ENCODE measurements at regions not wholly inside any gene's neighbourhood (a gene's known extent, or its start where the extent isn't known, plus 50 kb on each side); places are given as distances from the start of the nearest gene placed in this dataset.
"Not testable (repeated sequence)": the region's sequence is repeated elsewhere in the genome, so short reads cannot be mapped to it uniquely, and the experiment has no call there.

- Histone ChIP-seq H3K27me3 (ENCODE audit: control insufficient read depth, insufficient read depth, low read length) (no peaks in the 10 kb centered on the region), H3K9me3 (ENCODE audit: control insufficient read depth in 2 of 2, low read length in 2 of 2) (no peaks in the 10 kb centered on the region), H3K4me3 (ENCODE audit: low read depth, low read length) (no peak overlapping the region), H3K4me1 (ENCODE audit: control insufficient read depth, insufficient read depth, low read length, poor library complexity, severe bottlenecking) (no peaks in the 10 kb centered on the region), H3K36me3 (ENCODE audit: control insufficient read depth, insufficient read depth, low read length) (no peaks in the 10 kb centered on the region), H3K27ac (ENCODE audit: insufficient read depth, low read length, poor library complexity, severe bottlenecking) (no peak overlapping the region)
- DNase-seq (no peak), ATAC-seq (ENCODE audit: low read depth in 2 of 2) (no peak)
- no peaks in the 10 kb centered on the region for H3K4me1 Mint-ChIP-seq
- H3K36me3 Mint-ChIP-seq: no peaks in the 10 kb centered on the region
- H3K4me3 Mint-ChIP-seq: no peak overlapping the region
- H3K27me3 Mint-ChIP-seq: no peaks in the 10 kb centered on the region
- H3K27ac Mint-ChIP-seq: no peak overlapping the region
- H3K9me3 Mint-ChIP-seq: peaks cover 0 to 13% (median 2%) of the 10 kb centered on the region in 7 donors
Measured at GRCh38 chr2:150066490-150066889, 421.0 kb downstream of the RND3 start.

- H3K36me3 Mint-ChIP-seq: no peaks in the 10 kb centered on the region
- H3K27ac Mint-ChIP-seq: no peak overlapping the region
- peaks cover 0 to 10% (median 0%) of the 10 kb centered on the region in 7 donors for H3K9me3 Mint-ChIP-seq
- no peaks in the 10 kb centered on the region for H3K27me3 Mint-ChIP-seq
- H3K4me1 ChIP-seq (ENCODE audit: control insufficient read depth, insufficient read depth, low read length, poor library complexity, severe bottlenecking): no peaks in the 10 kb centered on the region
- no peaks in the 10 kb centered on the region for H3K4me1 Mint-ChIP-seq
- DNase-seq (no peak), ATAC-seq (ENCODE audit: low read depth in 2 of 2) (no peak)
- no peak overlapping the region for H3K4me3 ChIP-seq (ENCODE audit: low read depth, low read length)
- no peaks in the 10 kb centered on the region for H3K36me3 ChIP-seq (ENCODE audit: control insufficient read depth, insufficient read depth, low read length)
- no peaks in the 10 kb centered on the region for H3K9me3 ChIP-seq (ENCODE audit: control insufficient read depth in 2 of 2, low read length in 2 of 2)
- no peak overlapping the region for H3K27ac ChIP-seq (ENCODE audit: insufficient read depth, low read length, poor library complexity, severe bottlenecking)
- no peaks in the 10 kb centered on the region for H3K27me3 ChIP-seq (ENCODE audit: control insufficient read depth, insufficient read depth, low read length)
- H3K4me3 Mint-ChIP-seq: no peak overlapping the region
Measured at GRCh38 chr2:150063931-150064548, 423.4 kb downstream of the RND3 start.

GRCh38 chr2:150063432-150063889 lies 424.0 kb downstream of the RND3 start:
- Histone ChIP-seq H3K4me1 (ENCODE audit: control insufficient read depth, insufficient read depth, low read length, poor library complexity, severe bottlenecking) (no peaks in the 10 kb centered on the region), H3K4me3 (ENCODE audit: low read depth, low read length) (no peak overlapping the region), H3K27ac (ENCODE audit: insufficient read depth, low read length, poor library complexity, severe bottlenecking) (no peak overlapping the region), H3K27me3 (ENCODE audit: control insufficient read depth, insufficient read depth, low read length) (no peaks in the 10 kb centered on the region), H3K36me3 (ENCODE audit: control insufficient read depth, insufficient read depth, low read length) (no peaks in the 10 kb centered on the region), H3K9me3 (ENCODE audit: control insufficient read depth in 2 of 2, low read length in 2 of 2) (no peaks in the 10 kb centered on the region)
- peaks cover 0 to 10% (median 0%) of the 10 kb centered on the region in 7 donors for H3K9me3 Mint-ChIP-seq
- DNase-seq: no peak
- H3K4me3 Mint-ChIP-seq: no peak overlapping the region
- H3K4me1 Mint-ChIP-seq: no peaks in the 10 kb centered on the region
- H3K27ac Mint-ChIP-seq: no peak overlapping the region
- no peaks in the 10 kb centered on the region for H3K36me3 Mint-ChIP-seq
- no peak for ATAC-seq (ENCODE audit: low read depth in 2 of 2)
- H3K27me3 Mint-ChIP-seq: no peaks in the 10 kb centered on the region

GRCh38 chr2:150062416-150062815 lies 425.1 kb downstream of the RND3 start:
- Mint-ChIP-seq H3K27ac (no peak overlapping the region), H3K4me1 (no peaks in the 10 kb centered on the region), H3K27me3 (no peaks in the 10 kb centered on the region), H3K4me3 (no peak overlapping the region), H3K36me3 (no peaks in the 10 kb centered on the region), H3K9me3 (peaks cover 0 to 12% (median 0%) of the 10 kb centered on the region in 7 donors)
- H3K27me3 ChIP-seq (ENCODE audit: control insufficient read depth, insufficient read depth, low read length): no peaks in the 10 kb centered on the region
- H3K36me3 ChIP-seq (ENCODE audit: control insufficient read depth, insufficient read depth, low read length): no peaks in the 10 kb centered on the region
- H3K4me1 ChIP-seq (ENCODE audit: control insufficient read depth, insufficient read depth, low read length, poor library complexity, severe bottlenecking): no peaks in the 10 kb centered on the region
- no peak overlapping the region for H3K4me3 ChIP-seq (ENCODE audit: low read depth, low read length)
- ATAC-seq (ENCODE audit: low read depth in 2 of 2): no peak
- no peaks in the 10 kb centered on the region for H3K9me3 ChIP-seq (ENCODE audit: control insufficient read depth in 2 of 2, low read length in 2 of 2)
- no peak overlapping the region for H3K27ac ChIP-seq (ENCODE audit: insufficient read depth, low read length, poor library complexity, severe bottlenecking)
- DNase-seq: no peak

GRCh38 chr2:150060341-150060740 lies 427.1 kb downstream of the RND3 start:
- DNase-seq: no peak
- Mint-ChIP-seq H3K27ac (no peak overlapping the region), H3K36me3 (no peaks in the 10 kb centered on the region), H3K27me3 (no peaks in the 10 kb centered on the region), H3K4me1 (no peaks in the 10 kb centered on the region), H3K4me3 (no peak overlapping the region), H3K9me3 (peaks cover 0 to 12% (median 0%) of the 10 kb centered on the region in 7 donors)
- Histone ChIP-seq H3K36me3 (ENCODE audit: control insufficient read depth, insufficient read depth, low read length) (no peaks in the 10 kb centered on the region), H3K4me1 (ENCODE audit: control insufficient read depth, insufficient read depth, low read length, poor library complexity, severe bottlenecking) (no peaks in the 10 kb centered on the region), H3K4me3 (ENCODE audit: low read depth, low read length) (no peak overlapping the region), H3K27ac (ENCODE audit: insufficient read depth, low read length, poor library complexity, severe bottlenecking) (no peak overlapping the region), H3K27me3 (ENCODE audit: control insufficient read depth, insufficient read depth, low read length) (no peaks in the 10 kb centered on the region), H3K9me3 (ENCODE audit: control insufficient read depth in 2 of 2, low read length in 2 of 2) (no peaks in the 10 kb centered on the region)
- no peak for ATAC-seq (ENCODE audit: low read depth in 2 of 2)

- H3K4me1 Mint-ChIP-seq; H3K4me1 ChIP-seq (ENCODE audit: control insufficient read depth, insufficient read depth, low read length, poor library complexity, severe bottlenecking); H3K27me3 Mint-ChIP-seq; ATAC-seq (ENCODE audit: low read depth in 2 of 2); H3K27ac Mint-ChIP-seq; H3K4me3 Mint-ChIP-seq; H3K9me3 ChIP-seq (ENCODE audit: control insufficient read depth in 2 of 2, low read length in 2 of 2); H3K27me3 ChIP-seq (ENCODE audit: control insufficient read depth, insufficient read depth, low read length); DNase-seq; H3K4me3 ChIP-seq (ENCODE audit: low read depth, low read length); H3K36me3 Mint-ChIP-seq; H3K27ac ChIP-seq (ENCODE audit: insufficient read depth, low read length, poor library complexity, severe bottlenecking); H3K36me3 ChIP-seq (ENCODE audit: control insufficient read depth, insufficient read depth, low read length): not testable (repeated sequence)
- peaks cover 0 to 14% (median 0%) of the 10 kb centered on the region in 7 donors for H3K9me3 Mint-ChIP-seq
Measured at GRCh38 chr2:150059676-150060075, 427.8 kb downstream of the RND3 start.

GRCh38 chr2:150052457-150052856 lies 435.0 kb downstream of the RND3 start:
- H3K36me3 ChIP-seq (ENCODE audit: control insufficient read depth, insufficient read depth, low read length): no peaks in the 10 kb centered on the region
- DNase-seq (no peak), ATAC-seq (ENCODE audit: low read depth in 2 of 2) (no peak)
- H3K9me3 Mint-ChIP-seq: peaks cover 0 to 7% (median 2%) of the 10 kb centered on the region in 7 donors
- H3K27me3 ChIP-seq (ENCODE audit: control insufficient read depth, insufficient read depth, low read length): no peaks in the 10 kb centered on the region
- no peak overlapping the region for H3K4me3 Mint-ChIP-seq
- no peaks in the 10 kb centered on the region for H3K27me3 Mint-ChIP-seq
- no peak overlapping the region for H3K27ac ChIP-seq (ENCODE audit: insufficient read depth, low read length, poor library complexity, severe bottlenecking)
- H3K4me1 Mint-ChIP-seq: no peaks in the 10 kb centered on the region
- no peaks in the 10 kb centered on the region for H3K36me3 Mint-ChIP-seq
- H3K4me1 ChIP-seq (ENCODE audit: control insufficient read depth, insufficient read depth, low read length, poor library complexity, severe bottlenecking): no peaks in the 10 kb centered on the region
- no peaks in the 10 kb centered on the region for H3K9me3 ChIP-seq (ENCODE audit: control insufficient read depth in 2 of 2, low read length in 2 of 2)
- no peak overlapping the region for H3K4me3 ChIP-seq (ENCODE audit: low read depth, low read length)
- no peak overlapping the region for H3K27ac Mint-ChIP-seq

- H3K9me3 ChIP-seq (ENCODE audit: control insufficient read depth in 2 of 2, low read length in 2 of 2): no peaks in the 10 kb centered on the region
- H3K27ac ChIP-seq (ENCODE audit: insufficient read depth, low read length, poor library complexity, severe bottlenecking): no peak overlapping the region
- ATAC-seq (ENCODE audit: low read depth in 2 of 2) (no peak), DNase-seq (no peak)
- Mint-ChIP-seq H3K4me3 (no peak overlapping the region), H3K27ac (no peak overlapping the region), H3K36me3 (no peaks in the 10 kb centered on the region), H3K9me3 (peaks cover 0 to 9% (median 2%) of the 10 kb centered on the region in 7 donors), H3K27me3 (no peaks in the 10 kb centered on the region), H3K4me1 (no peaks in the 10 kb centered on the region)
- no peaks in the 10 kb centered on the region for H3K4me1 ChIP-seq (ENCODE audit: control insufficient read depth, insufficient read depth, low read length, poor library complexity, severe bottlenecking)
- no peak overlapping the region for H3K4me3 ChIP-seq (ENCODE audit: low read depth, low read length)
- no peaks in the 10 kb centered on the region for H3K36me3 ChIP-seq (ENCODE audit: control insufficient read depth, insufficient read depth, low read length)
- H3K27me3 ChIP-seq (ENCODE audit: control insufficient read depth, insufficient read depth, low read length): no peaks in the 10 kb centered on the region
Measured at GRCh38 chr2:150051004-150051403, 436.5 kb downstream of the RND3 start.
